Peyer's patch (tissue), 4 donors: ENCODE measurements at regions not wholly inside any gene's neighbourhood (a gene's known extent, or its start where the extent isn't known, plus 50 kb on each side); places are given as distances from the start of the nearest gene placed in this dataset.

ENCODE experiments used
- CTCF ChIP-seq, 6 experiments: fragments of 450-650 bp in 4 of 6; fragments of 200-600 bp in 2 of 6; sonication (generic) in 1 of 6; IDR thresholded peaks; one replicate each; pipeline ENCODE4 v1.5.1; 2017 to 2019; ENCODE audit warnings: antibody characterized with exemption in 6 of 6, mild to moderate bottlenecking in 3 of 6, moderate library complexity in 1 of 6
- POLR2A ChIP-seq, 2 donors: fragments of 450-650 bp; IDR thresholded peaks; one replicate each; pipeline ENCODE4 v1.5.1; 2017; ENCODE audit warnings: antibody characterized with exemption in 2 of 2, mild to moderate bottlenecking in 2 of 2, moderate library complexity in 2 of 2

- TF ChIP-seq CTCF (IDR thresholded peaks at IDR 0.05) (no peak), POLR2A (IDR thresholded peaks at IDR 0.05) (no peak)
Measured at GRCh38 chr13:19085876-19086275, 95.7 kb downstream of the TUBA3C start.
